K562 (cell line): ENCODE measurements at regions not wholly inside any gene's neighbourhood (a gene's known extent, or its start where the extent isn't known, plus 50 kb on each side); places are given as distances from the start of the nearest gene placed in this dataset.

Experiments
- ATAC-seq: fragments of 200-7000 bp; cut with Tn5 transposase; 3 replicates; pipeline ENCODE4 v1.9.1; 2020; ENCODE audit warnings: moderate library complexity
- BruUV-seq: library from RNA; stranded (reverse); fragments of 400-500 nt; replicated peaks from 2 replicates; lab custom pipeline; 2021; lab: Mats Ljungman, UMichigan
- CTCF ChIA-PET: fragments of 300-600 bp; formaldehyde crosslinking; extraction: SDS; loops from one replicate; lab custom pipeline; 2021; ENCODE audit warnings: low intra/inter-chr PET ratio; lab: Yijun Ruan, JAX
- POLR2A ChIA-PET: fragments of 300-600, 350-650 bp; sonication (Branson Sonifier 250); formaldehyde crosslinking; extraction: SDS; loops from one replicate; lab custom pipeline; 2021; ENCODE audit warnings: antibody characterized with exemption, inconsistent platforms; lab: Yijun Ruan, JAX
- DNase-seq, 4 experiments: peaks; one replicate each; pipeline versions ENCODE4 v3.0.0 to v3.0.0-alpha.2; 2011 to 2018; ENCODE audit warnings: low spot score in 3 of 4, mixed read lengths in 3 of 4; ENCODE audit errors: extremely low read depth in 1 of 4
- FAIRE-seq: peaks from 2 replicates; lab custom pipeline; 2011; peaks lifted over from hg19 to GRCh38; lab: Jason Lieb, UNC
- H2AFZ ChIP-seq: 2 replicates; pipeline ENCODE4 v1.6.0; 2011; ENCODE audit warnings: low read depth, low read length, control low read depth, inconsistent platforms
- H3K27ac ChIP-seq: fragments of 200-600 bp; 3 replicates; pipeline ENCODE4 v1.8.0; 2011; ENCODE audit warnings: low read depth, mild to moderate bottlenecking, control low read depth, inconsistent platforms, low read length, moderate library complexity, mixed read lengths; ENCODE audit errors: extremely low read depth
- H3K27me3 ChIP-seq, 2 experiments: fragments of 300-600 bp in 1 of 2; 2 replicates in 1 of 2; 3 replicates in 1 of 2; pipeline versions ENCODE4 v1.6.0 to v1.8.0; 2011; ENCODE audit warnings: inconsistent platforms in 2 of 2, low read length in 2 of 2, mild to moderate bottlenecking in 1 of 2, mixed read lengths in 1 of 2, moderate library complexity in 1 of 2; ENCODE audit not compliant: control insufficient read depth in 2 of 2, insufficient read depth in 2 of 2
- H3K36me3 ChIP-seq: fragments of 300-600 bp; 3 replicates; pipeline ENCODE4 v1.8.0; 2011; ENCODE audit warnings: mild to moderate bottlenecking, low read length, inconsistent platforms; ENCODE audit not compliant: control insufficient read depth, insufficient read depth
- H3K4me1 ChIP-seq, 2 experiments: fragments of 200-600 bp in 1 of 2; replicated peaks in 1 of 2; 2 replicates in 1 of 2; 3 replicates in 1 of 2; pipeline versions ENCODE4 v1.5.1 to v1.8.0; 2011; ENCODE audit warnings: inconsistent platforms in 2 of 2, low read length in 2 of 2, mild to moderate bottlenecking in 1 of 2, mixed read lengths in 1 of 2, moderate library complexity in 1 of 2; ENCODE audit not compliant: control insufficient read depth in 2 of 2, insufficient read depth in 2 of 2
- H3K4me2 ChIP-seq: 2 replicates; pipeline ENCODE4 v1.6.1; 2011; ENCODE audit warnings: low read length, control low read depth, inconsistent platforms, mixed read lengths; ENCODE audit not compliant: insufficient read depth
- H3K4me3 ChIP-seq: fragments of 200-600 bp; sonication (generic), shearing (Covaris generic); 2 replicates; pipeline ENCODE4 v1.5.1; 2016; ENCODE audit warnings: control low read depth, inconsistent platforms
- H3K79me2 ChIP-seq: fragments of 200-600 bp; 3 replicates; pipeline ENCODE4 v1.8.0; 2011; ENCODE audit warnings: low read length, inconsistent platforms; ENCODE audit not compliant: control insufficient read depth, insufficient read depth
- H3K9ac ChIP-seq, 2 experiments: 2 replicates each; pipeline versions ENCODE4 v1.6.0 to v1.6.1; 2011; ENCODE audit warnings: low read depth in 2 of 2, low read length in 2 of 2, control low read depth in 1 of 2, inconsistent platforms in 1 of 2, mild to moderate bottlenecking in 1 of 2, mixed read lengths in 1 of 2; ENCODE audit not compliant: insufficient read depth in 1 of 2
- H3K9me1 ChIP-seq: one replicate; pipeline ENCODE4 v1.6.0; 2011; ENCODE audit warnings: inconsistent platforms, mild to moderate bottlenecking, low read length, moderate library complexity; ENCODE audit not compliant: control insufficient read depth, insufficient read depth
- H3K9me3 ChIP-seq: replicated peaks from 2 replicates; pipeline ENCODE4 v1.5.1; 2011; ENCODE audit warnings: low read depth, low read length, inconsistent platforms; ENCODE audit not compliant: control insufficient read depth, insufficient read depth
- H4K20me1 ChIP-seq: replicated peaks from 2 replicates; pipeline ENCODE4 v1.6.1; 2011; ENCODE audit warnings: low read length, inconsistent platforms, mixed read lengths; ENCODE audit not compliant: control insufficient read depth, insufficient read depth
- FOXM1 ChIP-seq, 2 experiments: fragments of 450-650 bp in 1 of 2; sonication (generic) in 1 of 2; formaldehyde crosslinking in 1 of 2; IDR thresholded peaks; 2 replicates each; pipeline versions ENCODE4 v1.6.1 to v1.9.0; 2017 to 2022; ENCODE audit warnings: low read depth in 2 of 2, mild to moderate bottlenecking in 2 of 2, missing genetic modification reagents in 1 of 2, moderate library complexity in 1 of 2
- GABPB2 ChIP-seq: fragments of 250-450 bp; sonication (Bioruptor Pico); conservative IDR thresholded peaks from 2 replicates; pipeline ENCODE4 v1.5.1; 2021; ENCODE audit warnings: mild to moderate bottlenecking
- HNRNPUL1 ChIP-seq: fragments of 200-400 bp; formaldehyde crosslinking; IDR thresholded peaks from 2 replicates; pipeline ENCODE4 v1.6.1; 2017; ENCODE audit warnings: low read length
- JUN ChIP-seq, 2 experiments: sonication (generic) in 1 of 2; formaldehyde crosslinking in 1 of 2; IDR thresholded peaks; 2 replicates each; pipeline versions ENCODE4 v1.6.1 to v1.8.0; 2012 to 2022; ENCODE audit warnings: borderline replicate concordance in 2 of 2, mild to moderate bottlenecking in 2 of 2, improper control_type of control experiment in 1 of 2, low read depth in 1 of 2, low read length in 1 of 2, missing genetic modification reagents in 1 of 2
- PATZ1 ChIP-seq: fragments of 250-450 bp; sonication (Bioruptor Pico); IDR thresholded peaks from 2 replicates; pipeline ENCODE4 v1.5.0; 2020; ENCODE audit warnings: mild to moderate bottlenecking, borderline replicate concordance
- POLR3A ChIP-seq: IDR thresholded peaks from 2 replicates; pipeline ENCODE4 v1.6.1; 2011; ENCODE audit warnings: borderline replicate concordance, mild to moderate bottlenecking, moderate library complexity; ENCODE audit not compliant: insufficient read length, insufficient read depth; ENCODE audit errors: extremely low read depth
- SMARCC2 ChIP-seq: fragments of 450-650 bp; IDR thresholded peaks from 2 replicates; pipeline ENCODE4 v1.6.1; 2017; ENCODE audit warnings: antibody characterized with exemption, moderate library complexity, mild to moderate bottlenecking, low read depth
- SRSF9 ChIP-seq: fragments of 200-400 bp; formaldehyde crosslinking; IDR thresholded peaks from 2 replicates; pipeline ENCODE4 v1.6.1; 2017; ENCODE audit warnings: low read depth, low read length, borderline replicate concordance
- VEZF1 ChIP-seq: fragments of 200-800 bp; sonication (Bioruptor generic); IDR thresholded peaks from 2 replicates; pipeline ENCODE4 v1.6.1; 2017; ENCODE audit warnings: missing genetic modification characterization, missing compliant biosample characterization
- ZNF41 ChIP-seq: fragments of 250-450 bp; sonication (Bioruptor Pico); conservative IDR thresholded peaks from 2 replicates; pipeline ENCODE4 v1.4.0; 2020; ENCODE audit warnings: mild to moderate bottlenecking
- WGBS: fragments of 100-300 bp; shearing (Covaris generic); methylation state at CpG from one replicate; pipeline ENCODE4 v1.1.6; 2016; ENCODE audit warnings: low coverage, mixed read lengths; ENCODE audit not compliant: insufficient coverage; ENCODE audit errors: missing lambda C conversion rate; 5-methylcytosine and 5-hydroxymethylcytosine counted together
- in situ Hi-C: fragments of 300-500 bp; cut with MboI; formaldehyde crosslinking; loops from 4 replicates; pipeline ENCODE4 v1.15.0; 2018; ENCODE audit warnings: inconsistent platforms, mixed read lengths
- intact Hi-C: fragments of 100-400 bp; cut with micrococcal nuclease; formaldehyde crosslinking; loops from 2 replicates; pipeline ENCODE4 v1.14.2; 2022

GRCh38 chr5:2370626-2371418 lies 380.7 kb downstream of the IRX2 start (continued):
- TF ChIP-seq SMARCC2: no peak
- TF ChIP-seq VEZF1: no peak

- Histone ChIP-seq H3K9me3 (no peaks in the 10 kb centered on the region), H3K4me2 (no peak overlapping the region), H3K9ac (no peak overlapping the region), H3K36me3 (no peaks in the 10 kb centered on the region), H3K4me1 (no peaks in the 10 kb centered on the region), H3K4me3 (no peak overlapping the region), H3K79me2 (no peaks in the 10 kb centered on the region), H3K27ac (no peak overlapping the region), H3K9me1 (no peaks in the 10 kb centered on the region), H2AFZ (no peak overlapping the region), H4K20me1 (no peaks in the 10 kb centered on the region; the same call in 1 of the 2 replicates), H3K27me3 (peaks cover 0 to 6% of the 10 kb centered on the region in 2 experiments; a peak in 1 of 5 replicates)
- in situ Hi-C loops: no loop called here
- TF ChIP-seq PATZ1 (no peak), HNRNPUL1 (no peak), JUN (IDR thresholded peaks at IDR 0.05; ENCODE audit: borderline replicate concordance, low read depth, low read length) (no peak), JUN (CRISPR knock-in tag; IDR thresholded peaks at IDR 0.05; ENCODE audit: borderline replicate concordance) (no peak), ZNF41 (no peak), GABPB2 (CRISPR knock-in tag) (no peak), SRSF9 (no peak), POLR3A (no peak), FOXM1 (IDR thresholded peaks at IDR 0.05; ENCODE audit: low read depth) (no peak), FOXM1 (CRISPR knock-in tag; IDR thresholded peaks at IDR 0.05; ENCODE audit: low read depth) (no peak)
- BruUV-seq: no TSS peak
- POLR2A ChIA-PET: no interaction called here
- CTCF ChIA-PET: no interaction called here
- intact Hi-C loops: no loop called here
- no peak for ATAC-seq
- no peak for DNase-seq
- WGBS: 1% methylated on average over 7 of the region's 8 CpGs
- no peak for FAIRE-seq
Observed at GRCh38 chr5:2369178-2369577, 382.3 kb downstream of the IRX2 start.
